K562 (cell line): ENCODE measurements at regions not wholly inside any gene's neighbourhood (a gene's known extent, or its start where the extent isn't known, plus 50 kb on each side); places are given as distances from the start of the nearest gene placed in this dataset.

ENCODE experiments used
- CEBPG ChIP-seq, 3 experiments: fragments of 200-800 bp in 1 of 3; sonication (Bioruptor generic) in 1 of 3; sonication (generic) in 1 of 3; formaldehyde crosslinking in 1 of 3; IDR thresholded peaks in 2 of 3; conservative IDR thresholded peaks in 1 of 3; 2 replicates each; pipeline versions ENCODE4 v1.6.1 to v1.8.0; 2016 to 2022; ENCODE audit warnings: missing compliant biosample characterization in 2 of 3, missing genetic modification characterization in 2 of 3, mild to moderate bottlenecking in 1 of 3, missing genetic modification reagents in 1 of 3
- MAZ ChIP-seq, 2 experiments: fragments of 450-650 bp in 1 of 2; sonication (generic) in 1 of 2; formaldehyde crosslinking; IDR thresholded peaks in 1 of 2; conservative IDR thresholded peaks in 1 of 2; 2 replicates each; pipeline versions ENCODE4 v1.4.0 to v1.5.0; 2020; ENCODE audit warnings: mild to moderate bottlenecking in 1 of 2, missing genetic modification reagents in 1 of 2
- MGA ChIP-seq: fragments of 450-650 bp; IDR thresholded peaks from 2 replicates; pipeline ENCODE4 v1.6.1; 2016; ENCODE audit warnings: mild to moderate bottlenecking, moderate library complexity
- MTA1 ChIP-seq: fragments of 450-650 bp; IDR thresholded peaks from 2 replicates; pipeline ENCODE4 v1.6.1; 2017; ENCODE audit warnings: borderline replicate concordance
- MYC ChIP-seq, 2 experiments: fragments of 250-450 bp in 1 of 2; sonication (Bioruptor Pico) in 1 of 2; IDR thresholded peaks; 2 replicates each; pipeline versions ENCODE4 v1.5.1 to v1.6.1; 2012 to 2021; ENCODE audit warnings: low read depth in 2 of 2, borderline replicate concordance in 1 of 2, improper control_type of control experiment in 1 of 2, low read length in 1 of 2, mild to moderate bottlenecking in 1 of 2, moderate library complexity in 1 of 2
- MYNN ChIP-seq, 2 experiments: sonication (generic); formaldehyde crosslinking in 1 of 2; IDR thresholded peaks; 2 replicates each; pipeline versions ENCODE4 v1.5.0 to v1.6.1; 2016 to 2020; ENCODE audit warnings: antibody characterized with exemption in 1 of 2, missing genetic modification reagents in 1 of 2
- NR1H2 ChIP-seq: sonication (generic); formaldehyde crosslinking; IDR thresholded peaks from 2 replicates; pipeline ENCODE4 v1.4.0; 2020; ENCODE audit warnings: mild to moderate bottlenecking, missing genetic modification reagents
- POLR2A ChIP-seq: fragments of 450-650 bp; conservative IDR thresholded peaks from 2 replicates; pipeline ENCODE4 v1.6.1; 2016
- SRSF1 ChIP-seq: fragments of 200-400 bp; formaldehyde crosslinking; IDR thresholded peaks from 2 replicates; pipeline ENCODE4 v1.6.1; 2017; ENCODE audit warnings: mild to moderate bottlenecking, low read depth, low read length, moderate library complexity
- ZBTB12 ChIP-seq: fragments of 250-450 bp; sonication (Bioruptor Pico); IDR thresholded peaks from 2 replicates; pipeline ENCODE4 v1.4.0; 2020
- ZNF124 ChIP-seq: sonication (generic); formaldehyde crosslinking; IDR thresholded peaks from 2 replicates; pipeline ENCODE4 v1.8.1; 2022; ENCODE audit warnings: missing genetic modification reagents
- ZNF165 ChIP-seq: fragments of 250-450 bp; sonication (Bioruptor Pico); IDR thresholded peaks from 2 replicates; pipeline ENCODE4 v1.4.0; 2020; ENCODE audit warnings: borderline replicate concordance
- ZNF253 ChIP-seq: fragments of 250-450 bp; sonication (Bioruptor Pico); conservative IDR thresholded peaks from 2 replicates; pipeline ENCODE4 v1.6.1; 2021; ENCODE audit warnings: mild to moderate bottlenecking

GRCh38 chr6:11392778-11393507 lies 144.6 kb upstream of the TMEM170B start (continued):
- TF ChIP-seq CEBPG (CRISPR knock-in tag; IDR thresholded peaks at IDR 0.05) = no peak
- TF ChIP-seq CEBPG (tag; conservative IDR thresholded peaks at IDR 0.05 in 1 of 2, IDR thresholded peaks at IDR 0.05 in 1 of 2) = peak; percentile 29 to 64; a peak in 3 of 4 replicates
- TF ChIP-seq MYC (IDR thresholded peaks at IDR 0.05; ENCODE audit: low read depth, low read length) = peak; percentile 52; the same call in 1 of the 2 replicates
- no peak for TF ChIP-seq MYC (CRISPR knock-in tag; IDR thresholded peaks at IDR 0.05; ENCODE audit: borderline replicate concordance, low read depth)
- peak in 1 of 2 experiments; percentile 24; a peak in 3 of 4 replicates for TF ChIP-seq MAZ (CRISPR knock-in tag; conservative IDR thresholded peaks at IDR 0.05 in 1 of 2, IDR thresholded peaks at IDR 0.05 in 1 of 2)
- peak; percentile 64 for TF ChIP-seq MGA
- TF ChIP-seq POLR2A = no peak
- no peak for TF ChIP-seq NR1H2 (CRISPR knock-in tag)
- no peak for TF ChIP-seq ZNF124 (CRISPR knock-in tag)
- 0 out of 2 replicates have a peak, but pooled peaks have one; percentile 9 for TF ChIP-seq ZBTB12 (CRISPR knock-in tag)
- TF ChIP-seq ZNF165 (CRISPR knock-in tag) = peak; percentile 92; the same call in 1 of the 2 replicates
- TF ChIP-seq MTA1 = peak; percentile 75; the same call in 1 of the 2 replicates
- TF ChIP-seq SRSF1 = no peak
- TF ChIP-seq ZNF253 (CRISPR knock-in tag) = no peak
- 0 out of 2 replicates have a peak, but pooled peaks have one; percentile 20 for TF ChIP-seq MYNN (IDR thresholded peaks at IDR 0.05)
- TF ChIP-seq MYNN (CRISPR knock-in tag; IDR thresholded peaks at IDR 0.05) = no peak
